Colon (tissue), 2 donors: ENCODE measurements at regions not wholly inside any gene's neighbourhood (a gene's known extent, or its start where the extent isn't known, plus 50 kb on each side); places are given as distances from the start of the nearest gene placed in this dataset.

Experiments used
- FAIRE-seq: peaks from 2 replicates; lab custom pipeline; 2012; peaks lifted over from hg19 to GRCh38; lab: Jason Lieb, UNC
- donor health status: control.
- donor health status: control.

GRCh38 chr2:15719566-15720313 lies 128.1 kb downstream of the DDX1 start:
- FAIRE-seq = no peak

GRCh38 chr2:15720561-15721307 lies 129.1 kb downstream of the DDX1 start:
- no peak for FAIRE-seq

- no peak for FAIRE-seq
Measured at GRCh38 chr2:15721411-15722067, 129.9 kb downstream of the DDX1 start.

GRCh38 chr2:15722980-15723379 lies 131.3 kb downstream of the DDX1 start:
- no peak for FAIRE-seq

GRCh38 chr2:15724235-15724634 lies 132.6 kb downstream of the DDX1 start:
- FAIRE-seq = no peak

GRCh38 chr2:15725101-15725781 lies 133.6 kb downstream of the DDX1 start:
- no peak for FAIRE-seq

GRCh38 chr2:15725782-15726112 lies 134.1 kb downstream of the DDX1 start:
- no peak for FAIRE-seq

- FAIRE-seq = no peak
Measured at GRCh38 chr2:15726321-15727057, 134.8 kb downstream of the DDX1 start.

- no peak for FAIRE-seq
Measured at GRCh38 chr2:15727396-15728244, 136.0 kb downstream of the DDX1 start.

- FAIRE-seq = no peak
Measured at GRCh38 chr2:15728245-15728938, 136.7 kb downstream of the DDX1 start.

GRCh38 chr2:15729001-15729400 lies 137.3 kb downstream of the DDX1 start:
- no peak for FAIRE-seq

- no peak for FAIRE-seq
Measured at GRCh38 chr2:15729709-15730544, 138.3 kb downstream of the DDX1 start.

GRCh38 chr2:15730545-15731212 lies 139.0 kb downstream of the DDX1 start:
- no peak for FAIRE-seq

GRCh38 chr2:15731213-15731888 lies 139.7 kb downstream of the DDX1 start:
- FAIRE-seq = no peak

- FAIRE-seq = no peak
Measured at GRCh38 chr2:15731889-15732271, 140.2 kb downstream of the DDX1 start.

- FAIRE-seq = no peak
Measured at GRCh38 chr2:15732341-15733077, 140.8 kb downstream of the DDX1 start.

- FAIRE-seq = no peak
Measured at GRCh38 chr2:15733867-15734673, 142.4 kb downstream of the DDX1 start.
